ENCODE measurements at regions not wholly inside any gene's neighbourhood (a gene's known extent, or its start where the extent isn't known, plus 50 kb on each side); places are given as distances from the start of the nearest gene placed in this dataset.
A peak's percentile ranks its signal among the peaks of the same experiment; 100 is the strongest.
"Not testable (repeated sequence)": the region's sequence is repeated elsewhere in the genome, so short reads cannot be mapped to it uniquely, and the experiment has no call there.

DNA sequence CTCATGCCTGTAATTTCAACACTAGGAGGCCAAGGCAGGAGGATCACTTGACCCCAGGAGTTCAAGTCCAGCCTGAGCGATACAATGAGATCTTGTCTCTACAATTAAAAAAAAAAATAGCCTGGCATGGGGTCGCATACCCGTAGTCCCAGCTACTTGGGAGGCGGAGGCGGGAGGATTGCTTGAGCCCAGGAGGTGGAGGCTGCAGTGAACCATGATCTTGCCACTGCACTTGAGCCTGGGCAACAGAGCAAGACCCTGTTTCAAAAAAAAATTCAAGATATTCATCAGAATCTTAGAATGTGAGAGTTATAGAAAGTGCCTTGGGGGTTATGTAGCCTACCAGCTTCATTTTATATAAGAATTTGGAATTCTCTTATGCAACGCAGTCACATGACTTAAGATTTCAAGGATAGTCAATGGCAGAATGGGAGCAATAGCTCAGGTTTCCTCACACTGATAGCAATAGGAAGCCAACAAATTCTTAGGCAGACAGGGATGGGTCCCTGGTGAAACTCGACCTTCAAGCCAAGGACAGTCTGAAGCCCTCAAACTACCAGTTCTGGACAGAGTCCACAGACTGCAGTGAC, 462.5 kb downstream of the SETD4 start:
- TF ChIP-seq, protein P1, sequence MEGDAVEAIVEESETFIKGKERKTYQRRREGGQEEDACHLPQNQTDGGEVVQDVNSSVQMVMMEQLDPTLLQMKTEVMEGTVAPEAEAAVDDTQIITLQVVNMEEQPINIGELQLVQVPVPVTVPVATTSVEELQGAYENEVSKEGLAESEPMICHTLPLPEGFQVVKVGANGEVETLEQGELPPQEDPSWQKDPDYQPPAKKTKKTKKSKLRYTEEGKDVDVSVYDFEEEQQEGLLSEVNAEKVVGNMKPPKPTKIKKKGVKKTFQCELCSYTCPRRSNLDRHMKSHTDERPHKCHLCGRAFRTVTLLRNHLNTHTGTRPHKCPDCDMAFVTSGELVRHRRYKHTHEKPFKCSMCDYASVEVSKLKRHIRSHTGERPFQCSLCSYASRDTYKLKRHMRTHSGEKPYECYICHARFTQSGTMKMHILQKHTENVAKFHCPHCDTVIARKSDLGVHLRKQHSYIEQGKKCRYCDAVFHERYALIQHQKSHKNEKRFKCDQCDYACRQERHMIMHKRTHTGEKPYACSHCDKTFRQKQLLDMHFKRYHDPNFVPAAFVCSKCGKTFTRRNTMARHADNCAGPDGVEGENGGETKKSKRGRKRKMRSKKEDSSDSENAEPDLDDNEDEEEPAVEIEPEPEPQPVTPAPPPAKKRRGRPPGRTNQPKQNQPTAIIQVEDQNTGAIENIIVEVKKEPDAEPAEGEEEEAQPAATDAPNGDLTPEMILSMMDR (IDR thresholded peaks at IDR 0.05), result no peak
- DNase-seq (ENCODE audit: low spot score), result no peak
- no peak overlapping the region for H3K27ac Mint-ChIP-seq (ENCODE audit: unreplicated experiment)

DNA sequence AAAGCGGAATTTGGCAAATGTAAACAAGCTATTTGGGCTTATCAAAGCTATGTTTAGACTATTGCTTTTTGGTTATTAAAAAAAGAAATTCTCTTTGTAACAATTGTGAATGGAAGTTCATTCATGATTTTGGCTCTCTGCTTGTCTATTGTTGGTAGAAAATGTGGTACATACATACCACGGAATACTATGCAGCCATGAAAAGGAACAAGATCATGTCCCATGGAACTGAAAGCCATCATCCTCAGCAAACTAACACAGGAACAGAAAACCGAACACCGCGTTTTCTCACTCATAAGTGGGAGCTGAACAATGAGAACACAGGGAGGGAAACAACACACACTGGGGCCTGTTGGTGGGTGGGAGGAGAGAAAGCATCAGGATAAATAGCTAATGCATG, 465.4 kb downstream of the SETD4 start:
- TF ChIP-seq, protein P1 (IDR thresholded peaks at IDR 0.05), result no peak
- no peak for DNase-seq (ENCODE audit: low spot score)
- H3K27ac Mint-ChIP-seq (ENCODE audit: unreplicated experiment), result no peak overlapping the region
- H3K36me3 Mint-ChIP-seq (ENCODE audit: low read depth), result no peaks in the 10 kb centered on the region
- no peaks in the 10 kb centered on the region for H3K27me3 Mint-ChIP-seq (ENCODE audit: low read depth)
- H3K4me1 Mint-ChIP-seq (ENCODE audit: low read depth), result peaks cover 19% of the 10 kb centered on the region
- no peak overlapping the region for H3K4me3 Mint-ChIP-seq (ENCODE audit: unreplicated experiment)
- no peaks in the 10 kb centered on the region for H3K9me3 Mint-ChIP-seq (ENCODE audit: low read depth)

More for the DNA sequence above, 462.5 kb downstream of the SETD4 start:
- Mint-ChIP-seq H3K4me3 (ENCODE audit: unreplicated experiment) (no peak overlapping the region), H3K36me3 (ENCODE audit: low read depth) (no peaks in the 10 kb centered on the region), H3K9me3 (ENCODE audit: low read depth) (no peaks in the 10 kb centered on the region), H3K27me3 (ENCODE audit: low read depth) (no peaks in the 10 kb centered on the region), H3K4me1 (ENCODE audit: low read depth) (peaks cover 15% of the 10 kb centered on the region)

DNA sequence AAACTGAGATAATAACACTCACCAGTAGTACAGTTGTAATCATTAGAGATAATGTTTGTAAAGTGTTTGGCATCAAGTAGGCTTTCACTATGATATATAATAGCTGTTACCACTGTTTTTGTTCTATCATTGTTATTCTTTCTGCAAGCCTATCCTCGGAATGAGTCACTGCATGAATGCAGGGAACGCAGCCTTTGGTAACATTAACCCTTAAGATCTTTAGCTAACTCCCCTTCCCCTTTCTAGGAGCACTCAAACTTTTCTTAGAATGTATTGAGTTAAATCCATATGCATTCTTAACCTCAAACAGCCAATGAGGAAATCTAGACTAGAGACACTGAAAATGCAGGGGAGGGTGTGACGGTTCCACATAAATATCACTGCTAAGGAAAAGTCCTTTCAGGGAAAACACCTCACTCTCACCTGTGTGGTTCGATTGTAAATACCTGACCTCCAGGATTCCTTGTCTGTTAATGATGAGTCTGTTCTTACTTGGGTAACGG, 467.3 kb downstream of the SETD4 start:
- peak overlapping the region; percentile 55 for H3K27ac Mint-ChIP-seq (ENCODE audit: unreplicated experiment)
- TF ChIP-seq, protein P1 (IDR thresholded peaks at IDR 0.05), result no peak
- peaks cover 19% of the 10 kb centered on the region for H3K4me1 Mint-ChIP-seq (ENCODE audit: low read depth)
- DNase-seq (ENCODE audit: low spot score), result no peak
- H3K9me3 Mint-ChIP-seq (ENCODE audit: low read depth), result no peaks in the 10 kb centered on the region
- no peaks in the 10 kb centered on the region for H3K27me3 Mint-ChIP-seq (ENCODE audit: low read depth)
- H3K36me3 Mint-ChIP-seq (ENCODE audit: low read depth), result no peaks in the 10 kb centered on the region
- no peak overlapping the region for H3K4me3 Mint-ChIP-seq (ENCODE audit: unreplicated experiment)

- not testable (repeated sequence) for H3K4me3 Mint-ChIP-seq (ENCODE audit: unreplicated experiment); H3K9me3 Mint-ChIP-seq (ENCODE audit: low read depth); DNase-seq (ENCODE audit: low spot score); H3K27me3 Mint-ChIP-seq (ENCODE audit: low read depth); H3K36me3 Mint-ChIP-seq (ENCODE audit: low read depth); H3K27ac Mint-ChIP-seq (ENCODE audit: unreplicated experiment)
- peaks cover 17% of the 10 kb centered on the region for H3K4me1 Mint-ChIP-seq (ENCODE audit: low read depth)
Measured at GRCh38 chr21:35590284-35590683, 470.0 kb downstream of the SETD4 start.

DNA sequence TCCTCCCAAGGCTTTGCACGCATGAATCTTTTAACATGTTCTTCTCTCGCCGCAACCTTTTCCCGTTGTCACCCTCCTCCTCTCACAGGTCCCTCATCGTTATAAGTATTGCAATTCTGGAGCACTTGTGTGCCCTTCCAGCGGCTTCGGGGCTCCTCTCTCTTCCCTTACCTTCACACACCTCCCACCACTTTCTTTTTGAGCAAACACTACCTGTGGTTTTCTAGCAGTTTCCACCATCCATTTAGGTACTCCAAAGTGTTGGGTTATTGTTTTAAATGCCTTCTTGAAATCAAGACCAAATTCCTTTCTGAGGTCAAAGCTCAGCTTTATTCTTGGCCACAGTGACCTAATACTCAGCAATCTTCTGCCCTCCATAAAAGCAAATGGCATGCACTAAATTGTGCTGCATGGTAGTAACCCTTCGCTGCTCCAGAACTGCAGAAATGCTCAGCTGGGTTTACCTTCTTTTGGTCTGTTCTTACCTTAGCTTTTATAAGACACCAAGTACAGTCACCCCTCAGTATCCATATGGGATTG, 472.4 kb downstream of the SETD4 start:
- Mint-ChIP-seq H3K4me1 (ENCODE audit: low read depth) (peaks cover 5% of the 10 kb centered on the region), H3K9me3 (ENCODE audit: low read depth) (no peaks in the 10 kb centered on the region), H3K27me3 (ENCODE audit: low read depth) (no peaks in the 10 kb centered on the region), H3K36me3 (ENCODE audit: low read depth) (no peaks in the 10 kb centered on the region), H3K27ac (ENCODE audit: unreplicated experiment) (no peak overlapping the region), H3K4me3 (ENCODE audit: unreplicated experiment) (no peak overlapping the region)
- no peak for DNase-seq (ENCODE audit: low spot score)
- TF ChIP-seq, protein P1 (IDR thresholded peaks at IDR 0.05), result no peak

- TF ChIP-seq, protein P1 (IDR thresholded peaks at IDR 0.05), result no peak
- no peak for DNase-seq (ENCODE audit: low spot score)
- Mint-ChIP-seq H3K4me3 (ENCODE audit: unreplicated experiment) (no peak overlapping the region), H3K36me3 (ENCODE audit: low read depth) (no peaks in the 10 kb centered on the region), H3K27me3 (ENCODE audit: low read depth) (no peaks in the 10 kb centered on the region), H3K27ac (ENCODE audit: unreplicated experiment) (no peak overlapping the region), H3K4me1 (ENCODE audit: low read depth) (peaks cover 4% of the 10 kb centered on the region), H3K9me3 (ENCODE audit: low read depth) (no peaks in the 10 kb centered on the region)
Measured at GRCh38 chr21:35586305-35586704, 474.0 kb downstream of the SETD4 start.
